Loucy (cell line): ENCODE measurements at regions not wholly inside any gene's neighbourhood (a gene's known extent, or its start where the extent isn't known, plus 50 kb on each side); places are given as distances from the start of the nearest gene placed in this dataset.

Experiments
- EZH2phosphoT487 ChIP-seq: fragments of 200-600 bp; IDR thresholded peaks from 2 replicates; pipeline ENCODE4 v1.6.1; 2018; ENCODE audit warnings: antibody characterized with exemption, mild to moderate bottlenecking, moderate library complexity, borderline replicate concordance
- TF ChIP-seq, protein P1 (sequence below): fragments of 200-600 bp; sonication (generic); conservative IDR thresholded peaks from 2 replicates; pipeline ENCODE4 v1.5.1; 2014; ENCODE audit warnings: mild to moderate bottlenecking, antibody characterized with exemption, low read length

DNA sequence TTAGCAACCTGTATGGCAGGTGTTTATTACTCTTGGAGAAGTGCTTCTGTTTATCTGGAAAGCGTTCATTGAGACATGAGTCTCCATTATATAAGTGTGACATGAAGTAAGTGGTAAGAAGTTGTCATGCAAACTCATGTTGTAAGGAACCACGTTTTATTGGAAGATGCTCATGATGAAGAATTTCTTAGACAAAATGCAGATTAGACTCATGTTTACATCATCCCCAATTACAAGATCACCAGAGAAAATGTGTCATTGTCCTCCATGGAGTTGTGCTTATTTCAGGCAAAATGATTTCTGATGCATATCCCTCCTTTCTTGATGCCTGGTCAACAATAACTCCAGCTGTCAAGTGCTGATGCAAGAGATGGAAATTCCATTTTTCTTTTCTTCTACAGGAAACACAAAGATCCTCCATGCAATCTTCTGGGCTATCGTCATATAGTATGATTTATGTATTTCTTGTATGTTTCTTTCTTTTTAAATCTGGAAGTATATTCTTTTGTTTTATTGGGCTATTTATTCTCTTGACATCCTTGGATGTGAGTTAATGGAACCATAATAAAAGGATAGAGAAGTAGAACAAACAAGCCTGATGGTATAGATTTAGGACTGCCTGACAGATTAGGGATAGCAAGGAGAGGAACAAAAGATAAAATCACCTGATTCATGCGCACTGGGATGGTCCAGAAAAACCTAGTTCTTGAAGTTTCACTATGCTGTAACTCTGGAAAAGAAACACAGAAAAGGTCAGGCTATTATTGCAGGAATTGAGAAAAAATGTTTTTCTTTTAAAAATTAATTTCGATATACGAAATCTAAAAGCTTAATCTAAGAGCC is 50.7 kb upstream of the DIAPH3 start:
- TF ChIP-seq, protein P1, sequence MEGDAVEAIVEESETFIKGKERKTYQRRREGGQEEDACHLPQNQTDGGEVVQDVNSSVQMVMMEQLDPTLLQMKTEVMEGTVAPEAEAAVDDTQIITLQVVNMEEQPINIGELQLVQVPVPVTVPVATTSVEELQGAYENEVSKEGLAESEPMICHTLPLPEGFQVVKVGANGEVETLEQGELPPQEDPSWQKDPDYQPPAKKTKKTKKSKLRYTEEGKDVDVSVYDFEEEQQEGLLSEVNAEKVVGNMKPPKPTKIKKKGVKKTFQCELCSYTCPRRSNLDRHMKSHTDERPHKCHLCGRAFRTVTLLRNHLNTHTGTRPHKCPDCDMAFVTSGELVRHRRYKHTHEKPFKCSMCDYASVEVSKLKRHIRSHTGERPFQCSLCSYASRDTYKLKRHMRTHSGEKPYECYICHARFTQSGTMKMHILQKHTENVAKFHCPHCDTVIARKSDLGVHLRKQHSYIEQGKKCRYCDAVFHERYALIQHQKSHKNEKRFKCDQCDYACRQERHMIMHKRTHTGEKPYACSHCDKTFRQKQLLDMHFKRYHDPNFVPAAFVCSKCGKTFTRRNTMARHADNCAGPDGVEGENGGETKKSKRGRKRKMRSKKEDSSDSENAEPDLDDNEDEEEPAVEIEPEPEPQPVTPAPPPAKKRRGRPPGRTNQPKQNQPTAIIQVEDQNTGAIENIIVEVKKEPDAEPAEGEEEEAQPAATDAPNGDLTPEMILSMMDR, result no peak
- no peak for TF ChIP-seq EZH2phosphoT487
